ENCODE measurements at regions not wholly inside any gene's neighbourhood (a gene's known extent, or its start where the extent isn't known, plus 50 kb on each side); places are given as distances from the start of the nearest gene placed in this dataset.

DNA sequence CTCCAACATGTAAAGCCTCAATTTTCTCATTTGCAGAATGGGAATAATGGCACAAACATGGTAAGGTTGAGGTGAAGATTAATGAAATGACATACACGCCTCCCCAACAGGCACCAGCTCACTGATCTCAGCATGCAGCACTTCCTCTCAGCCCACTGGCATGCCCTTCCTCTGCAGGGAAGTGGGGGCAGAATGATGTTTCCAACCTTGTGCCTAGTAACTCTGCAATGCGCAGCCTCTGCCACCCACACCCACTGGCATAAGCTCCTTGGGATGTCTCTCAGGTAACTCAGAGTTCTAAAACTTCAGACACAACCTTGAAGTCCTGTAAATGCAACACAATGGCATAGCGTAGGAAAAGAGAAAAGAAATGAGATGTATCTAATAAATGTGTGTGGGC is 540.7 kb downstream of the HTR7 start:
- no peaks in the 10 kb centered on the region for H3K36me3 ChIP-seq (ENCODE audit: control insufficient read depth, insufficient read depth, low read length)
- H3K4me1 ChIP-seq (ENCODE audit: control insufficient read depth, insufficient read depth, low read length): no peaks in the 10 kb centered on the region
- no peaks in the 10 kb centered on the region for H3K9me3 ChIP-seq (ENCODE audit: control insufficient read depth, low read length)
- H3K27me3 ChIP-seq (ENCODE audit: control insufficient read depth, insufficient read depth, low read length, poor library complexity, severe bottlenecking): no peaks in the 10 kb centered on the region
- H3K36me3 Mint-ChIP-seq (ENCODE audit: low read depth): no peaks in the 10 kb centered on the region
- DNase-seq: no peak
- peaks cover 35% of the 10 kb centered on the region for H3K4me1 Mint-ChIP-seq
- no peak overlapping the region for H3K4me3 ChIP-seq (ENCODE audit: low read length)
- H3K27me3 Mint-ChIP-seq (ENCODE audit: insufficient read depth): no peaks in the 10 kb centered on the region
- TF ChIP-seq, protein P1, sequence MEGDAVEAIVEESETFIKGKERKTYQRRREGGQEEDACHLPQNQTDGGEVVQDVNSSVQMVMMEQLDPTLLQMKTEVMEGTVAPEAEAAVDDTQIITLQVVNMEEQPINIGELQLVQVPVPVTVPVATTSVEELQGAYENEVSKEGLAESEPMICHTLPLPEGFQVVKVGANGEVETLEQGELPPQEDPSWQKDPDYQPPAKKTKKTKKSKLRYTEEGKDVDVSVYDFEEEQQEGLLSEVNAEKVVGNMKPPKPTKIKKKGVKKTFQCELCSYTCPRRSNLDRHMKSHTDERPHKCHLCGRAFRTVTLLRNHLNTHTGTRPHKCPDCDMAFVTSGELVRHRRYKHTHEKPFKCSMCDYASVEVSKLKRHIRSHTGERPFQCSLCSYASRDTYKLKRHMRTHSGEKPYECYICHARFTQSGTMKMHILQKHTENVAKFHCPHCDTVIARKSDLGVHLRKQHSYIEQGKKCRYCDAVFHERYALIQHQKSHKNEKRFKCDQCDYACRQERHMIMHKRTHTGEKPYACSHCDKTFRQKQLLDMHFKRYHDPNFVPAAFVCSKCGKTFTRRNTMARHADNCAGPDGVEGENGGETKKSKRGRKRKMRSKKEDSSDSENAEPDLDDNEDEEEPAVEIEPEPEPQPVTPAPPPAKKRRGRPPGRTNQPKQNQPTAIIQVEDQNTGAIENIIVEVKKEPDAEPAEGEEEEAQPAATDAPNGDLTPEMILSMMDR (conservative IDR thresholded peaks at IDR 0.05): no peak
- no peaks in the 10 kb centered on the region for H3K9me3 Mint-ChIP-seq
- no peak overlapping the region for H3K9ac ChIP-seq (ENCODE audit: extremely low read depth, low read length, poor library complexity, severe bottlenecking)
- 94% methylated on average over 3 of the region's 3 CpGs; no CpG with 5 or more reads in 1 of the 2 experiments for WGBS, 2 experiments (ENCODE audit: insufficient coverage in 1 of 2, insufficient read length in 1 of 2)
- H3K4me3 Mint-ChIP-seq: no peak overlapping the region
- H3K27ac ChIP-seq (ENCODE audit: low read depth, low read length): no peak overlapping the region
- H3K27ac Mint-ChIP-seq: no peak overlapping the region

DNA sequence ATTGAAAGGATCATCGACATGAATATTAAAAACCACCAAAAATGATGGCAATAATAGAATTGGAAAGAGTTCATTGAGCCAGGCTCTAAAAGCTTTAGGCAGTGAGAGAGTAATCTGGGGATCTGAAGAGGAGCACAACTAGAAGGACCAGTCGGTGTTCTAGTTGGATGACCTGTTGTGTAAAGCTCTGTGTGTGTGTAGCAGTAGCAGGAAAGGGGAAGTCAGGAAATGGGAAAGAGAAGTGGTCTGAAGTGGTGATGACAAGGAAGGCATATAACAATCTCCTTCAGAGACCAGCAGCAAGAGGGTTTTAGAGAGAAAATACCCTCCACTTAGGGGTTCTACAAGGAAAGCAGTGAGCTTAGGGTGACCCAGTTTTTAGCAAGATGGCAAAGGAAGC is 539.2 kb downstream of the HTR7 start:
- Histone ChIP-seq H3K27me3 (ENCODE audit: control insufficient read depth, insufficient read depth, low read length, poor library complexity, severe bottlenecking) (no peaks in the 10 kb centered on the region), H3K9ac (ENCODE audit: extremely low read depth, low read length, poor library complexity, severe bottlenecking) (no peak overlapping the region), H3K4me1 (ENCODE audit: control insufficient read depth, insufficient read depth, low read length) (no peaks in the 10 kb centered on the region), H3K9me3 (ENCODE audit: control insufficient read depth, low read length) (no peaks in the 10 kb centered on the region), H3K27ac (ENCODE audit: low read depth, low read length) (no peak overlapping the region), H3K36me3 (ENCODE audit: control insufficient read depth, insufficient read depth, low read length) (no peaks in the 10 kb centered on the region), H3K4me3 (ENCODE audit: low read length) (no peak overlapping the region)
- Mint-ChIP-seq H3K4me1 (peaks cover 27% of the 10 kb centered on the region), H3K9me3 (no peaks in the 10 kb centered on the region), H3K36me3 (ENCODE audit: low read depth) (no peaks in the 10 kb centered on the region), H3K27ac (peak overlapping the region; percentile 77), H3K4me3 (no peak overlapping the region), H3K27me3 (ENCODE audit: insufficient read depth) (no peaks in the 10 kb centered on the region)
- TF ChIP-seq, protein P1 (conservative IDR thresholded peaks at IDR 0.05): no peak
- DNase-seq: no peak
- WGBS, 2 experiments (ENCODE audit: insufficient coverage in 1 of 2, insufficient read length in 1 of 2): 92 to 93% methylated on average over 2 of the region's 2 CpGs

DNA sequence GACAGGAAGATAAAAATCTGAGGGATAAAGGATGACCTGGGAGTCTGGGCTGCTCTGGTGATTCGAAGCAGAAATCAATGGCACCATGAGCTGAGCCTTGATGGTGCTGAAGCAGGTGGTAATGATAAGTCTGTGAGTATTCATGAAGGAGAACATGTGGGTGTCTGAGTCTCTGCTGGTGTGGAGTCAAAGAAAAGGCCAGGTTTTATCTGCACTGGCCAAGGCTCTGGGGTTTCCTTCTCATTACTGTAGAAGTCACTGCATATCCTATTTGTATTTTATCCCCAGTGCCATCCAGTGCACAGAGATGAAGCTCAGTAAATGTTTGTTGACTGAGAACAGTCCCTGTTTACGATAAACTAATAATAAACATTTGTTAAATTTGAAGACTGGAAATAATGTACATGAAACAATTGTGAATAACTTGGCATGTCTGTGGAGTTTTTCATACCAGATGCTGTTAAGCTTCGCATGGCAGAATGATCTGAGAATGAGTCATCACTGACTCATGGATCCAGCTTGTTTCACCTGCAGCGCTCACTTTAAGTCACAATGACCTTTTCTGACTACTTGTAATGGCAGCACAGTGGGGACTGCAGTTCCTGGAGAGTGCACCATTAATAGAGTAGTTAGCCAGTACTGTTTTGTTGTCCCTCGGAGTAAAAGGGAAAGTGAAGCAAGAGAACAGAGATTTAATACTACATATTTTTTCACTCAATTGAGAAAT is 538.5 kb downstream of the HTR7 start:
- no peaks in the 10 kb centered on the region for H3K4me1 ChIP-seq (ENCODE audit: control insufficient read depth, insufficient read depth, low read length)
- H3K27me3 ChIP-seq (ENCODE audit: control insufficient read depth, insufficient read depth, low read length, poor library complexity, severe bottlenecking): no peaks in the 10 kb centered on the region
- DNase-seq: peak; percentile 90
- Mint-ChIP-seq H3K27me3 (ENCODE audit: insufficient read depth) (no peaks in the 10 kb centered on the region), H3K27ac (peak overlapping the region; percentile 77), H3K4me3 (no peak overlapping the region), H3K36me3 (ENCODE audit: low read depth) (no peaks in the 10 kb centered on the region), H3K9me3 (no peaks in the 10 kb centered on the region), H3K4me1 (peaks cover 20% of the 10 kb centered on the region)
- H3K27ac ChIP-seq (ENCODE audit: low read depth, low read length): no peak overlapping the region
- H3K9me3 ChIP-seq (ENCODE audit: control insufficient read depth, low read length): no peaks in the 10 kb centered on the region
- H3K9ac ChIP-seq (ENCODE audit: extremely low read depth, low read length, poor library complexity, severe bottlenecking): no peak overlapping the region
- TF ChIP-seq, protein P1 (conservative IDR thresholded peaks at IDR 0.05): no peak
- no peaks in the 10 kb centered on the region for H3K36me3 ChIP-seq (ENCODE audit: control insufficient read depth, insufficient read depth, low read length)
- WGBS, 2 experiments (ENCODE audit: insufficient coverage in 1 of 2, insufficient read length in 1 of 2): 35 to 63% methylated on average over 1 to 3 of the region's 5 CpGs
- no peak overlapping the region for H3K4me3 ChIP-seq (ENCODE audit: low read length)
